DMS53 treated with DMSO at 0.1 percent for 48 hours (cell line): ENCODE measurements at regions not wholly inside any gene's neighbourhood (a gene's known extent, or its start where the extent isn't known, plus 50 kb on each side); places are given as distances from the start of the nearest gene placed in this dataset.

Source experiments
- DNase-seq: peaks from one replicate; lab custom pipeline; 2025; ENCODE audit not compliant: unreplicated experiment; lab: John Stamatoyannopoulos, UW

GRCh38 chr2:19846567-19846966, 55.2 kb downstream of the TTC32 start:
- DNase-seq, result no peak

- DNase-seq, result no peak
These were observed 55.8 kb downstream of the TTC32 start for GRCh38 chr2:19846030-19846429.

GRCh38 chr2:19845323-19845920, 56.4 kb downstream of the TTC32 start:
- DNase-seq, result no peak

- no peak for DNase-seq
These were observed 57.0 kb downstream of the TTC32 start for GRCh38 chr2:19844750-19845149.

- no peak for DNase-seq
These were observed 57.7 kb downstream of the TTC32 start for GRCh38 chr2:19843992-19844515.

GRCh38 chr2:19841918-19842693, 59.7 kb downstream of the TTC32 start:
- DNase-seq, result no peak

GRCh38 chr2:19839438-19839837, 62.3 kb downstream of the TTC32 start:
- DNase-seq, result no peak

- DNase-seq, result no peak
These were observed 63.2 kb downstream of the TTC32 start for GRCh38 chr2:19838616-19839015.

GRCh38 chr2:19837235-19837766, 64.5 kb downstream of the TTC32 start:
- no peak for DNase-seq

GRCh38 chr2:19835781-19836281, 66.0 kb downstream of the TTC32 start:
- DNase-seq, result no peak

GRCh38 chr2:19833978-19834377, 67.8 kb downstream of the TTC32 start:
- DNase-seq, result no peak

- no peak for DNase-seq
These were observed 72.1 kb downstream of the TTC32 start for GRCh38 chr2:19829672-19830071.

- DNase-seq, result no peak
These were observed 74.9 kb downstream of the TTC32 start for GRCh38 chr2:19826874-19827273.

GRCh38 chr2:19823507-19823906, 78.3 kb downstream of the TTC32 start:
- DNase-seq, result no peak

- DNase-seq, result no peak
These were observed 82.4 kb downstream of the TTC32 start for GRCh38 chr2:19819097-19820065.

GRCh38 chr2:19818543-19818942, 83.2 kb downstream of the TTC32 start:
- no peak for DNase-seq

- DNase-seq, result no peak
These were observed 83.7 kb downstream of the TTC32 start for GRCh38 chr2:19818039-19818438.

GRCh38 chr2:19815746-19816145, 86.0 kb downstream of the TTC32 start:
- no peak for DNase-seq

GRCh38 chr2:19812166-19812565, 89.6 kb downstream of the TTC32 start:
- no peak for DNase-seq

GRCh38 chr2:19811186-19811585, 90.6 kb downstream of the TTC32 start:
- no peak for DNase-seq

GRCh38 chr2:19810637-19811036, 91.1 kb downstream of the TTC32 start:
- DNase-seq, result no peak
